Retinal pigment epithelial cell (primary cell): ENCODE measurements at regions not wholly inside any gene's neighbourhood (a gene's known extent, or its start where the extent isn't known, plus 50 kb on each side); places are given as distances from the start of the nearest gene placed in this dataset.
"Not testable (repeated sequence)": the region's sequence is repeated elsewhere in the genome, so short reads cannot be mapped to it uniquely, and the experiment has no call there.

Experiments used
- DNase-seq: peaks from one replicate; pipeline ENCODE4 v3.0.0-alpha.2; 2010; ENCODE audit warnings: low read depth
- H3K4me3 ChIP-seq: 2 replicates; pipeline ENCODE4 v1.5.1; 2011; ENCODE audit warnings: mild to moderate bottlenecking, low read length, control low read depth, moderate library complexity
- CTCF ChIP-seq: conservative IDR thresholded peaks from 2 replicates; pipeline ENCODE4 v1.5.1; 2011; ENCODE audit warnings: low read depth, low read length, control low read depth, inconsistent platforms

GRCh38 chr18:28736951-28737350 is 560.0 kb upstream of the CDH2 start:
- no peak overlapping the region for H3K4me3 ChIP-seq
- no peak for DNase-seq
- TF ChIP-seq CTCF, result no peak

GRCh38 chr18:28736223-28736622 is 559.3 kb upstream of the CDH2 start:
- DNase-seq, result no peak
- no peak for TF ChIP-seq CTCF

GRCh38 chr18:28735731-28736130 is 558.8 kb upstream of the CDH2 start:
- DNase-seq, result peak; percentile 77
- H3K4me3 ChIP-seq, result no peak overlapping the region
- no peak for TF ChIP-seq CTCF

More at GRCh38 chr18:28736223-28736622, 559.3 kb upstream of the CDH2 start:
- H3K4me3 ChIP-seq, result no peak overlapping the region

- DNase-seq, result no peak
- TF ChIP-seq CTCF, result no peak
- no peak overlapping the region for H3K4me3 ChIP-seq
Measured at GRCh38 chr18:28729321-28729720, 552.4 kb upstream of the CDH2 start.

GRCh38 chr18:28728891-28729290 is 552.0 kb upstream of the CDH2 start:
- H3K4me3 ChIP-seq, result no peak overlapping the region

GRCh38 chr18:28727189-28727588 is 550.3 kb upstream of the CDH2 start:
- not testable (repeated sequence) for H3K4me3 ChIP-seq, DNase-seq

More at GRCh38 chr18:28728891-28729290, 552.0 kb upstream of the CDH2 start:
- no peak for DNase-seq
- no peak for TF ChIP-seq CTCF

- DNase-seq, result no peak
- no peak overlapping the region for H3K4me3 ChIP-seq
- TF ChIP-seq CTCF, result no peak
Measured at GRCh38 chr18:28725876-28726275, 548.9 kb upstream of the CDH2 start.

- H3K4me3 ChIP-seq, result no peak overlapping the region
- TF ChIP-seq CTCF, result no peak
- DNase-seq, result no peak
Measured at GRCh38 chr18:28723506-28723905, 546.6 kb upstream of the CDH2 start.
